ENCODE measurements at regions not wholly inside any gene's neighbourhood (a gene's known extent, or its start where the extent isn't known, plus 50 kb on each side); places are given as distances from the start of the nearest gene placed in this dataset.
"Not testable (repeated sequence)": the region's sequence is repeated elsewhere in the genome, so short reads cannot be mapped to it uniquely, and the experiment has no call there.

GRCh38 chr3:61387817-61388216 lies 136.6 kb upstream of the FHIT start:
- no peak for DNase-seq

GRCh38 chr3:61393480-61393947 lies 142.3 kb upstream of the FHIT start:
- not testable (repeated sequence) for DNase-seq

DNA sequence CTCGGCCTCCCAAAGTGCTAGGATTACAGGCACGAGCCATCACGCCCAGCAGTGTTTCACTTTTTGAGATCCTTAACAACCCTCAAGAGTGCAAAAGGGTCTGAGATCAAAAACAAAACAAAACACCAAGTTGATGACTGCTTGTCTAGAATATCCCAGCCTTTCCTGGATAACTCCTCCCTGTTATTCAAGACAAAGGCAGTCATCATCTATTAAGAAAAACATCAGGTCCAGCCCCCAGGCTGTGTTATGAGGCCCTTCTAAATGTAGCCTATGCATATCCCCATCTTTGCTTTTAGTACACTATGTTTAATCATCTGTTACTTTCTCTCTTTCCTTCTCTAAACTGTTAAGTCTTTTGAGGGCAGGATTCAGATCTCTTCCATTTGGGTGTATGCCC lies 150.1 kb upstream of the FHIT start:
- no peak for DNase-seq

GRCh38 chr3:61407397-61407796 lies 154.0 kb upstream of the PTPRG start:
- DNase-seq: no peak

GRCh38 chr3:61409638-61410037 lies 151.7 kb upstream of the PTPRG start:
- no peak for DNase-seq

- not testable (repeated sequence) for DNase-seq
Measured at GRCh38 chr3:61410358-61410757, 151.0 kb upstream of the PTPRG start.

DNA sequence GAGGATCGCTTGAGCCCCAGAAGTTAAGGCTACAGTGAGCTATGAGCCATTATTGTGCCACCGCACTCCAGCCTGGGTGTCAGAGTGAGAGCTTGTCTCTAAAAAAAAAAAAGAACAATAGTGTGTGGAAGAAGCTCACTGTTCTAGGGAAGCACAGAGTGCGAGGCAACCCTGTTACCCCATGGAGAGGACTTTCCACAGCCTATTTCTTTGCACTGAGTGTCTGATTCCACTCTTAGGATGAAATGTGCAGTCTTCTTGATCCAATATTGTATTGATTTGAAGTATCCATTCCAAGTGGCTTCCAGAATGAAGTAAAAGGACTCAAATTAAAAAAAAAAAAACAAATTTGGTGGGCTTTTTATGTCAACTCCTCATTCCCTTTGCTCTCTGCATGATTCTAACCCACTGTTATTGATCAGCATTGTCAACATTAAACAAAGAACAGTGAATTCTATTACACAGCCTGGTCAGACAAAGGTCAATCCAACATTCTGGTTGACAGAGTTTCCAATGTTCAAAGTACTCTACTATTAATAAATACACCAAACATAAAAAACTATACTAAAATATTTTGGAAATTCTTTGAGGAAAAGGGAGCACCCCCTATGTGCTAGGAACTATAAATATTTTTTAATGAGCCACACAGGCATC lies 150.2 kb upstream of the PTPRG start:
- no peak for DNase-seq

DNA sequence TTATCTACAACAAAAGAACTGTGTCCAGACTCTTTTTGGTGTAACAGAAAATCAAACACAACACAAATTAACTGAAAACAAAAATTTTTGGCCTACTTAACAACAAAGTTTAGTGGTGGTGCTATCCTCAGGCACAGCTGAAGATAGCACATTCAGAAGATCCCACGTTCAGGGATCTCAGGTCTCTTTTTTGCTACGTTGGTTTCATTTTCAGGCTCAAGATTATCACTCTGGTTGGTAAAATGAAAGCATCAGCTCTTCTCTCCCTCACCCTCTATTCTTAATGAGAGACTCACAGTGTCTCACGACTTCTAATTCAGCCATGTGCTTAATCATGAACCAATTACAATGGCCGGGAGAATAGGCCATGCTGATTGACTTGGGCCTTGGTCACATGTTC lies 146.9 kb upstream of the PTPRG start:
- DNase-seq: no peak

DNA sequence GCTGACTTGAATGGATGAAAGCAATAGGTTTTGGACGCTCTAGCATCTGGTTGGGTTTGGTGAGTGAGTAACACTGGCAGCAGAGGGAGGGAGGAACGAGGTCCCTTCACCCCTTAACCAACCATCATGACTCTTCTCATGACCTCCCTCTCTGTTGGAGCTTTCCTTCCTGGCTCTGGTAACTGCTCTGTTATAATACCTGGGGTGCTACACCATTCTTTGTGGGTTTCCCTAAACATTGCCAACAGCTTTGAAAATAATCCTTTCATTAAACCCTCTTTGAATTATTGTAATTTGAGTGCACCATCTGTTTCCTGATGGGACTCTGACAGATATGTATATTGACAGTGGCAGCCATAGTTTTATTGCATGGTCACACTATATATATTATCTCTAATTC lies 146.2 kb upstream of the PTPRG start:
- DNase-seq: no peak

- no peak for DNase-seq
Measured at GRCh38 chr3:61416618-61417017, 144.8 kb upstream of the PTPRG start.

- no peak for DNase-seq
Measured at GRCh38 chr3:61417352-61417751, 144.0 kb upstream of the PTPRG start.

- DNase-seq: no peak
Measured at GRCh38 chr3:61420136-61420759, 141.1 kb upstream of the PTPRG start.

DNA sequence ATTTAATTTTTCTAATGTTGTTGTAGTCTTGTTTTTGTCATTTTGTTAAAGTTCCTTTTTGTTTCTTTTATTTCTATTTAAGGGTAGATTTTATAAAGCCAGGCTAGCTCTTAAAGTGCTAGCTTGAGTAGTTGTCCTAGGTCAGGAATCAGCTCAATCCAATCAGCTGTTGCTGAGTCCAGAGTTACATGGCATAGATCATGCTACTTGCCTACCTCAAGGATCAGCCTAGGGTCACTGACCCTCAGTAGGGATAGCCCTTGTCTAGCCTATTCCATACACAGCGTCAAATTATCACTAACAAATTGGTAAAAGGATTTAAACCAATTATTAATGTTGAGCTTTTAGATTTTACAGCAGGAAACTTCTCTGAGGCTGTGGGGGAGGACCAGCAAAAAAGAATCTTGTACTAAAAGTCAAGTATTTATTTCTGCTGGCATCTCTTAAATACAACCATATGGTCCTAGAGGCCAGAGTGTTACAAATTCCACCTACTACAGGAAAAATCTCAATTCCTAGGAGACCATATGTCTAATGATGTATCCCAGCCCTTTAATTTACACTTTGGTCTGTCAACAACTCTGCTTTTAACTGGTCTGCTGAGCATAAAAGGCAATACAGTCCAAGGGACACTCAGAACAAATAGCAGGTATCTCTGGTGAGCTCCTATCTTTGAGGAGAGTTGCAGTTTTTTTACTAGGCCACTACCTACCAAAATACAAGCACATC lies 138.3 kb upstream of the PTPRG start:
- DNase-seq: no peak

DNA sequence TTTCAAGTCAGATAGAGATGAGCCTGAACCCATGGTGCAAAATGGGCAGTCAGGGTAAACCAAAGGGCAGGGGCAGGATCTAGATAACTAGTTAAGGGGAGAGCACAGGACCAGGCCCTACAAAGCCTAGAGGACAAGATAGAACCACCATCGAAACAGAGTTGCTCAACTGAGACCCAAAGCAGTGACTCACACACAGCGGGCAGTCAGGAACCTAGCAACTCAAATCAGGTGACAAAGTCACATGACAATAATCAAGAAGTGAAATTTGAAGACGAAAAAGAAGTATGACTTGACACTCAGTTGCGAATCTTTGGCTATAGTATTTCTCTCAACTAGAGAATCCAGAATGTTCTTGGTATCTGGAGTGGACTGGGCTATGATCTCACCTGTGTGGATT lies 136.0 kb upstream of the PTPRG start:
- no peak for DNase-seq

GRCh38 chr3:61429106-61429505 lies 132.3 kb upstream of the PTPRG start:
- no peak for DNase-seq

DNA sequence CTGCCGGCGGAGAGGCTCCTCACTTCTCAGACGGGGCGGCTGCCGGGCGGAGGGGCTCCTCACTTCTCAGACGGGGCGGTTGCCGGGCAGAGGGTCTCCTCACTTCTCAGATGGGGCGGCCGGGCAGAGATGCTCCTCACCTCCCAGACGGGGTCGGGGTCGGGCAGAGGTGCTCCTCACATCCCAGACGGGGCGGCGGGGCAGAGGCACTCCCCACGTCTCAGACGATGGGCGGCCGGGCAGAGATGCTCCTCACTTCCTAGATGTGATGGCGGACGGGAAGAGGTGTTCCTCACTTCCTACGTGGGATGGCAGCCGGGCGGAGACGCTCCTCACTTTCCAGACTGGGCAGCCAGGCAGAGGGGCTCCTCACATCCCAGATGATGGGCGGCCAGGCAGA lies 126.5 kb upstream of the PTPRG start:
- DNase-seq: not testable (repeated sequence)

DNA sequence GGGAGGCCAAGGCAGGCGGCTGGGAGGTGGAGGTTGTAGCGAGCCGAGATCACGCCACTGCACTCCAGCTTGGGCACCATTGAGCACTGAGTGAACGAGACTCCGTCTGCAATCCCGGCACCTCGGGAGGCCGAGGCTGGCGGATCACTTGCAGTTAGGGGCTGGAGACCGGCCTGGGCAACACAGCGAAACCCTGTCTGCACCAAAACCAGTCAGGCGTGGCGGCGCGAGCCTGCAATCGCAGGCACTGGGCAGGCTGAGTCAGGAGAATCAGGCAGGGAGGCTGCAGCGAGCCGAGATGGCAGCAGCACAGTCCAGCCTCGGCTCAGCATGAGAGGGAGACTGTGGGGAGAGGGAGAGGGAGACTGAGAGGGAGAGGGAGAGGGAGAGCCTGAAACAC lies 126.0 kb upstream of the PTPRG start:
- DNase-seq: not testable (repeated sequence)

DNA sequence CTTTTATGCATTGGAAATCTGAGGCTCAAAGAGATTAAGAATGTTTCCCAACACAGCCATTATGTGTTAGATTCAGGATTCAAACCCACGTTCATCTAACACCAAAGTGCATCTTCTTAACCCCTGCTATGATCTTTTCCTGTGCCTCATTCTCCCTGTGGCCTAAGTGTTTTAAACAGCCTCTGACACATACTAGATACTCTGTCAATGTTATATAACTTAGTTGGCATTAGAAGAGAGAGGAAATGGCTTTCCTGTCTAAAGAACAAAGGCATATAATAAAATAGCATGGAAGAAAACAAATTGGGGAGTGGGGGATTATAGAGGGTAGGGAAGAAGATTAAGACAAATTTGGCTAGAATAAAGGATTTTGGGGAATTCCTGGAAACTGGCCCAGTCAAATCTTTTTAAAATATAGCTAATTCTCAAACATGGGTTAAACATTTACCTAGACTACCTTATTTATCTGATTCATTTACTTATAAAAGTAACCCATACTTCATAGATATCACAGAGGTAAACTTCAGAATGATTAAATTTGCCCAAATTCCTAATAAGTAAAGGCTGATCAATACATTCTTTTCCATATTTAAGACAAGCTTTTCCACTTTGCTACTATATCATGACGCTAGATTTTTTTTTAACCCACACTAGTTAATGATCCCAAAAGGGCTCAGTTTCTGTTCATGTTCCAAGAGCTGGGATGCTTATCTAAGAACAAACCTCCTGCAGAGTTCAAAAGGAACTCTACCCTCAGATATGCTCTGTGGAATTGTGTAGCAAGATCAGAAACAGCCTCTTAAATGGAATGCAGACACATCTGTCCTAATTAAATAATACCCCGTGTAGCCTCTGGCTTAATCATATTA lies 122.9 kb upstream of the PTPRG start:
- no peak for DNase-seq

- no peak for DNase-seq
Measured at GRCh38 chr3:61439122-61439458, 122.3 kb upstream of the PTPRG start.

DNA sequence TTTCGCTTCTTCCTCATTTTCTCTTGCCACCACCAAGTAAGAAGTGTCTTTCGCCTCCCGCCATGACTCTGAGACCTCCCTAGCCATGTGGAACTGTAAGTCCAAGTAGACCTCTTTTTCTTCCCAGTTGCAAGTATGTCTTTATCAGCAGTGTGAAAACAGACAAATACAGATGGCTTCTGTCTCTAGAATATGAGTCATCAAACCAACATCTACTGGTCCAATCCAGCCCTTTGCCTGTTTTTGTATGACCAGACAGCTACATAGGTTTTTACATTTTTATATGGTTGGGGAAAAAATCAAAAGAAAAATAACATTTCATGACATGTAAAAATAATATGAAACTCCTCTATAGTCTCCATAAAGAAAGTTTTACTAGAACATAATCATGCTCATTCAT lies 118.7 kb upstream of the PTPRG start:
- DNase-seq: no peak

DNA sequence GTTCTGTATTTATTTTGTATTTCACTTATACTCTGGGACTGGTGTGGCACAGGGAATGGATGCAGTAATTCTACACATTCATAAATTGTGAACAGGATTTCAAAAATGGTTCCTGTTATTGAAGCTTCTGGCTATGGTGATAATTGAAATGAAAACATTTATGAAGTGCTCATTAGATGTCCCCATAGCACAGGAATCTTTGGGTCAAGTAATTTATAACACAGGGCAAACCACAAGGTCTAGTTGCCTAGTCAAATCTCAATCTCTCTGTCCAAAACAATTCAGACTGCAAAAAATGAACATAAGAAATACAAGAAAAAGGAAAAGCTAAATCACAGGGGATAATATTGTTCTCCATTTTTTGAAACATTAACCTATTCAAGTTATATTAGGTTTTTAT lies 117.5 kb upstream of the PTPRG start:
- DNase-seq: no peak

DNA sequence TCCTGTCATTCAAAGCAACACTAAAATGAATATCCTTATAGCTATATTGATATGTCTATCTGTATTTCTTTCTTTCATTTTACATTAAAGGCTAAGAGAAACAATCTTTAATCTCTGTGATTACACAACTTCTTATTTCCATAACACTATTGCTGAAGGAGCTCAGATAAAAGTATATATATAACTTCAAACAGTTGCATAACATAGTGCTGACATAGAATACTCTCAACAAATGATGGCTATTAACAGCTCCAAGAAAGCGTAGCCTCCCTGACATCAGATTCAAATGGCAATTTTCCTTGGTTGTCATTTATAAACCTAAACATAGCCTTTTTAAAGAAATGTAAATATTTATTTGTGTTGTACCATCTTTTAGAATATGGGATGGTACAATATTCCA lies 116.6 kb upstream of the PTPRG start:
- DNase-seq: no peak

DNA sequence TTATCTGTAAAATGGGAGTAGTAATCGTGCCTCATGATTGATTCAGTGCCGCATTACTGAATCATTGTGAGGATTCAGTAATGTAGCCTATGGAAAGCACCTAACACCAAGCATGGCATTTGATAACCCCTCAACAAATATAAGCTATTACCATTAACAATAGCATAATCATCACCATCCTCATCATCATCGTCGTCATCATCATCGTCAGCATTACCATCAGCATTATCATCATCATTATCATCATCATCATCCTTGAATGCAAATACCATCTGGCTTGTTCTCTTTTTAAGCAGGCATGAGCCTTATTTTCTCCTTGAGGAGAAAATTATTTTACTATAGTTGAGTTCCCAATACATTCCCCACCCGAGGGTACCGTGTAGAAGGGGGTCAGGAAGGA lies 115.4 kb upstream of the PTPRG start:
- no peak for DNase-seq

Measured in activated naive CD4-positive, alpha-beta T cell treated with anti-CD3 and anti-CD28 coated beads, Interleukin-2, amount 50 U/mL, for 16 hours (primary cell).